ENCODE measurements at regions not wholly inside any gene's neighbourhood (a gene's known extent, or its start where the extent isn't known, plus 50 kb on each side); places are given as distances from the start of the nearest gene placed in this dataset.
"Not testable (repeated sequence)": the region's sequence is repeated elsewhere in the genome, so short reads cannot be mapped to it uniquely, and the experiment has no call there.

- ChIA-PET CTCF (no interaction called here), POLR2A (no interaction called here)
- H3K27ac Mint-ChIP-seq, result no peak overlapping the region
- no peaks in the 10 kb centered on the region for H3K36me3 Mint-ChIP-seq
- H3K27ac ChIP-seq (ENCODE audit: low read depth, low read length), result no peak overlapping the region
- H3K27me3 Mint-ChIP-seq, result peaks cover 0 to 2% of the 10 kb centered on the region in 2 donors
- H3K9me3 Mint-ChIP-seq, result no peaks in the 10 kb centered on the region
- no peaks in the 10 kb centered on the region for H3K9me3 ChIP-seq (ENCODE audit: low read length)
- H3K27me3 ChIP-seq (ENCODE audit: insufficient read depth, low read length, poor library complexity, severe bottlenecking), result no peaks in the 10 kb centered on the region
- H3K36me3 ChIP-seq (ENCODE audit: insufficient read depth, low read length), result no peaks in the 10 kb centered on the region
- no peak for DNase-seq
- no peaks in the 10 kb centered on the region for H3K4me1 Mint-ChIP-seq
- no peak overlapping the region for H3K4me3 ChIP-seq (ENCODE audit: low read length)
- H3K4me3 Mint-ChIP-seq, result no peak overlapping the region
- H3K4me1 ChIP-seq (ENCODE audit: insufficient read depth, low read length), result no peaks in the 10 kb centered on the region
Observed at GRCh38 chr2:39871291-39871761, 92.3 kb upstream of the THUMPD2 start.

GRCh38 chr2:39870871-39871270 lies 91.8 kb upstream of the THUMPD2 start:
- H3K4me1 Mint-ChIP-seq, result no peaks in the 10 kb centered on the region
- ChIA-PET CTCF (no interaction called here), POLR2A (no interaction called here)
- H3K36me3 ChIP-seq (ENCODE audit: insufficient read depth, low read length), result no peaks in the 10 kb centered on the region
- no peak overlapping the region for H3K27ac Mint-ChIP-seq
- no peaks in the 10 kb centered on the region for H3K27me3 ChIP-seq (ENCODE audit: insufficient read depth, low read length, poor library complexity, severe bottlenecking)
- H3K4me1 ChIP-seq (ENCODE audit: insufficient read depth, low read length), result no peaks in the 10 kb centered on the region
- no peak overlapping the region for H3K4me3 Mint-ChIP-seq
- H3K27ac ChIP-seq (ENCODE audit: low read depth, low read length), result no peak overlapping the region
- no peak overlapping the region for H3K4me3 ChIP-seq (ENCODE audit: low read length)
- no peaks in the 10 kb centered on the region for H3K9me3 Mint-ChIP-seq
- H3K9me3 ChIP-seq (ENCODE audit: low read length), result no peaks in the 10 kb centered on the region
- DNase-seq, result no peak
- H3K36me3 Mint-ChIP-seq, result no peaks in the 10 kb centered on the region
- H3K27me3 Mint-ChIP-seq, result peaks cover 0 to 2% of the 10 kb centered on the region in 2 donors

GRCh38 chr2:39867268-39867667 lies 88.2 kb upstream of the THUMPD2 start:
- Mint-ChIP-seq H3K27me3 (peaks cover 0 to 4% of the 10 kb centered on the region in 2 donors), H3K27ac (no peak overlapping the region), H3K9me3 (peaks cover 0 to 11% (median 0%) of the 10 kb centered on the region in 5 donors), H3K36me3 (no peaks in the 10 kb centered on the region), H3K4me3 (no peak overlapping the region), H3K4me1 (no peaks in the 10 kb centered on the region)
- CTCF ChIA-PET, result no interaction called here
- H3K27ac ChIP-seq (ENCODE audit: low read depth, low read length), result no peak overlapping the region
- no peak overlapping the region for H3K4me3 ChIP-seq (ENCODE audit: low read length)
- H3K9me3 ChIP-seq (ENCODE audit: low read length), result no peaks in the 10 kb centered on the region
- H3K4me1 ChIP-seq (ENCODE audit: insufficient read depth, low read length), result no peaks in the 10 kb centered on the region
- no peak for DNase-seq
- no peaks in the 10 kb centered on the region for H3K36me3 ChIP-seq (ENCODE audit: insufficient read depth, low read length)
- H3K27me3 ChIP-seq (ENCODE audit: insufficient read depth, low read length, poor library complexity, severe bottlenecking), result no peaks in the 10 kb centered on the region
- POLR2A ChIA-PET, result no interaction called here

GRCh38 chr2:39865751-39866150 lies 86.7 kb upstream of the THUMPD2 start:
- Mint-ChIP-seq H3K27ac (no peak overlapping the region), H3K9me3 (peaks cover 0 to 11% (median 0%) of the 10 kb centered on the region in 5 donors), H3K36me3 (no peaks in the 10 kb centered on the region), H3K27me3 (peaks cover 0 to 4% of the 10 kb centered on the region in 2 donors), H3K4me3 (no peak overlapping the region), H3K4me1 (no peaks in the 10 kb centered on the region)
- POLR2A ChIA-PET, result no interaction called here
- Histone ChIP-seq H3K36me3 (ENCODE audit: insufficient read depth, low read length) (no peaks in the 10 kb centered on the region), H3K4me1 (ENCODE audit: insufficient read depth, low read length) (no peaks in the 10 kb centered on the region), H3K27ac (ENCODE audit: low read depth, low read length) (no peak overlapping the region), H3K27me3 (ENCODE audit: insufficient read depth, low read length, poor library complexity, severe bottlenecking) (no peaks in the 10 kb centered on the region), H3K9me3 (ENCODE audit: low read length) (no peaks in the 10 kb centered on the region), H3K4me3 (ENCODE audit: low read length) (no peak overlapping the region)
- CTCF ChIA-PET, result no interaction called here
- DNase-seq, result no peak

- H3K4me1 ChIP-seq (ENCODE audit: insufficient read depth, low read length); H3K27ac ChIP-seq (ENCODE audit: low read depth, low read length); H3K36me3 ChIP-seq (ENCODE audit: insufficient read depth, low read length); CTCF ChIA-PET; H3K36me3 Mint-ChIP-seq; H3K4me1 Mint-ChIP-seq; DNase-seq; POLR2A ChIA-PET; H3K27me3 Mint-ChIP-seq; H3K4me3 Mint-ChIP-seq; H3K9me3 ChIP-seq (ENCODE audit: low read length); H3K27ac Mint-ChIP-seq; H3K4me3 ChIP-seq (ENCODE audit: low read length); H3K27me3 ChIP-seq (ENCODE audit: insufficient read depth, low read length, poor library complexity, severe bottlenecking): not testable (repeated sequence)
- H3K9me3 Mint-ChIP-seq, result peaks cover 0 to 11% (median 0%) of the 10 kb centered on the region in 5 donors
Observed at GRCh38 chr2:39863672-39864071, 84.6 kb upstream of the THUMPD2 start.

GRCh38 chr2:39860538-39860937 lies 81.5 kb upstream of the THUMPD2 start:
- H3K4me3 Mint-ChIP-seq, result no peak overlapping the region
- H3K4me1 Mint-ChIP-seq, result no peaks in the 10 kb centered on the region
- POLR2A ChIA-PET, result no interaction called here
- Histone ChIP-seq H3K4me1 (ENCODE audit: insufficient read depth, low read length) (no peaks in the 10 kb centered on the region), H3K4me3 (ENCODE audit: low read length) (no peak overlapping the region), H3K27ac (ENCODE audit: low read depth, low read length) (no peak overlapping the region), H3K27me3 (ENCODE audit: insufficient read depth, low read length, poor library complexity, severe bottlenecking) (no peaks in the 10 kb centered on the region), H3K9me3 (ENCODE audit: low read length) (no peaks in the 10 kb centered on the region), H3K36me3 (ENCODE audit: insufficient read depth, low read length) (no peaks in the 10 kb centered on the region)
- H3K27ac Mint-ChIP-seq, result no peak overlapping the region
- H3K36me3 Mint-ChIP-seq, result no peaks in the 10 kb centered on the region
- H3K27me3 Mint-ChIP-seq, result peaks cover 0 to 2% of the 10 kb centered on the region in 2 donors
- DNase-seq, result no peak
- peaks cover 0 to 11% (median 0%) of the 10 kb centered on the region in 5 donors for H3K9me3 Mint-ChIP-seq
- CTCF ChIA-PET, result no interaction called here

- no peaks in the 10 kb centered on the region for H3K36me3 ChIP-seq (ENCODE audit: insufficient read depth, low read length)
- DNase-seq, result no peak
- no peaks in the 10 kb centered on the region for H3K4me1 ChIP-seq (ENCODE audit: insufficient read depth, low read length)
- no peak overlapping the region for H3K4me3 ChIP-seq (ENCODE audit: low read length)
- no peaks in the 10 kb centered on the region for H3K27me3 ChIP-seq (ENCODE audit: insufficient read depth, low read length, poor library complexity, severe bottlenecking)
- Mint-ChIP-seq H3K4me1 (no peaks in the 10 kb centered on the region), H3K4me3 (no peak overlapping the region), H3K27me3 (peaks cover 3 to 7% of the 10 kb centered on the region in 2 donors), H3K27ac (no peak overlapping the region), H3K9me3 (peaks cover 0 to 5% (median 0%) of the 10 kb centered on the region in 5 donors), H3K36me3 (no peaks in the 10 kb centered on the region)
- CTCF ChIA-PET, result no interaction called here
- no peak overlapping the region for H3K27ac ChIP-seq (ENCODE audit: low read depth, low read length)
- H3K9me3 ChIP-seq (ENCODE audit: low read length), result no peaks in the 10 kb centered on the region
- POLR2A ChIA-PET, result no interaction called here
Observed at GRCh38 chr2:39858677-39859076, 79.6 kb upstream of the THUMPD2 start.

- no peak overlapping the region for H3K27ac Mint-ChIP-seq
- H3K9me3 Mint-ChIP-seq, result no peaks in the 10 kb centered on the region
- Histone ChIP-seq H3K4me1 (ENCODE audit: insufficient read depth, low read length) (no peaks in the 10 kb centered on the region), H3K27ac (ENCODE audit: low read depth, low read length) (no peak overlapping the region), H3K36me3 (ENCODE audit: insufficient read depth, low read length) (no peaks in the 10 kb centered on the region), H3K4me3 (ENCODE audit: low read length) (no peak overlapping the region), H3K27me3 (ENCODE audit: insufficient read depth, low read length, poor library complexity, severe bottlenecking) (no peaks in the 10 kb centered on the region), H3K9me3 (ENCODE audit: low read length) (no peaks in the 10 kb centered on the region)
- H3K27me3 Mint-ChIP-seq, result peaks cover 3 to 19% of the 10 kb centered on the region in 2 donors
- no peak overlapping the region for H3K4me3 Mint-ChIP-seq
- H3K36me3 Mint-ChIP-seq, result no peaks in the 10 kb centered on the region
- ChIA-PET CTCF (no interaction called here), POLR2A (no interaction called here)
- H3K4me1 Mint-ChIP-seq, result peaks cover 0 to 10% (median 4%) of the 10 kb centered on the region in 3 donors
- DNase-seq, result no peak
Observed at GRCh38 chr2:39855856-39856255, 76.8 kb upstream of the THUMPD2 start.

GRCh38 chr2:39854771-39855170 lies 75.7 kb upstream of the THUMPD2 start:
- H3K9me3 ChIP-seq (ENCODE audit: low read length), result no peaks in the 10 kb centered on the region
- H3K27me3 ChIP-seq (ENCODE audit: insufficient read depth, low read length, poor library complexity, severe bottlenecking), result no peaks in the 10 kb centered on the region
- H3K36me3 Mint-ChIP-seq, result no peaks in the 10 kb centered on the region
- H3K4me3 Mint-ChIP-seq, result no peak overlapping the region
- peaks cover 0 to 10% (median 4%) of the 10 kb centered on the region in 3 donors for H3K4me1 Mint-ChIP-seq
- peaks cover 3 to 22% of the 10 kb centered on the region in 2 donors for H3K27me3 Mint-ChIP-seq
- ChIA-PET POLR2A (no interaction called here), CTCF (no interaction called here)
- DNase-seq, result no peak
- H3K9me3 Mint-ChIP-seq, result no peaks in the 10 kb centered on the region
- H3K27ac Mint-ChIP-seq, result no peak overlapping the region
- no peaks in the 10 kb centered on the region for H3K4me1 ChIP-seq (ENCODE audit: insufficient read depth, low read length)
- H3K4me3 ChIP-seq (ENCODE audit: low read length), result no peak overlapping the region
- H3K36me3 ChIP-seq (ENCODE audit: insufficient read depth, low read length), result no peaks in the 10 kb centered on the region
- no peak overlapping the region for H3K27ac ChIP-seq (ENCODE audit: low read depth, low read length)
